Breast epithelium (tissue), 4 donors: ENCODE measurements at regions not wholly inside any gene's neighbourhood (a gene's known extent, or its start where the extent isn't known, plus 50 kb on each side); places are given as distances from the start of the nearest gene placed in this dataset.
A peak's percentile ranks its signal among the peaks of the same experiment; 100 is the strongest.
"Not testable (repeated sequence)": the region's sequence is repeated elsewhere in the genome, so short reads cannot be mapped to it uniquely, and the experiment has no call there.

Source experiments
- DNase-seq, 2 donors: peaks; one replicate each; pipeline ENCODE4 v3.0.0-alpha.2; 2019; ENCODE audit warnings: low spot score in 2 of 2
- H3K27ac ChIP-seq, 2 donors: fragments of 200-600 bp; sonication (generic) in 1 of 2; one replicate each; pipeline ENCODE4 v1.5.1; 2016 to 2019; ENCODE audit warnings: mild to moderate bottlenecking in 1 of 2
- H3K27me3 ChIP-seq, 2 donors: fragments of 200-600 bp; sonication (generic) in 1 of 2; one replicate each; pipeline versions ENCODE4 v1.5.1 to v1.6.0; 2017 to 2019; ENCODE audit warnings: control low read depth in 1 of 2, mild to moderate bottlenecking in 1 of 2
- H3K36me3 ChIP-seq: fragments of 200-600 bp; one replicate; pipeline ENCODE4 v1.5.1; 2019
- H3K4me1 ChIP-seq, 2 donors: fragments of 200-600 bp; sonication (generic); one replicate each; pipeline ENCODE4 v1.5.1; 2016 to 2019; ENCODE audit warnings: control low read depth in 1 of 2
- H3K4me3 ChIP-seq, 3 donors: fragments of 200-600 bp; sonication (generic); 1 replicate in 2 of 3; 2 replicates in 1 of 3; pipeline ENCODE4 v1.5.1; 2016 to 2019; ENCODE audit warnings: mild to moderate bottlenecking in 3 of 3, moderate library complexity in 2 of 3
- H3K9me3 ChIP-seq, 2 donors: fragments of 200-600 bp; sonication (generic) in 1 of 2; one replicate each; pipeline ENCODE4 v1.5.1; 2016 to 2019; ENCODE audit warnings: control low read depth in 1 of 2
- POLR2A ChIP-seq: fragments of 450-650 bp; IDR thresholded peaks from one replicate; pipeline ENCODE4 v1.6.1; 2016; ENCODE audit warnings: antibody characterized with exemption, mild to moderate bottlenecking, moderate library complexity
- POLR2AphosphoS5 ChIP-seq, 3 donors: sonication (generic); formaldehyde crosslinking; IDR thresholded peaks; one replicate each; pipeline ENCODE4 v1.6.1; 2017; ENCODE audit warnings: antibody characterized with exemption in 3 of 3
- intact Hi-C: fragments of 100-400 bp; cut with DNase I; formaldehyde crosslinking; loops from one replicate; pipeline ENCODE4 v1.15.1; 2023; ENCODE audit warnings: low total_unique reads
- TF ChIP-seq, protein P1 (sequence below), 3 donors: fragments of 450-650 bp; IDR thresholded peaks; one replicate each; pipeline ENCODE4 v1.5.1; 2016 to 2017; ENCODE audit warnings: antibody characterized with exemption in 3 of 3, mild to moderate bottlenecking in 3 of 3, moderate library complexity in 3 of 3

DNA sequence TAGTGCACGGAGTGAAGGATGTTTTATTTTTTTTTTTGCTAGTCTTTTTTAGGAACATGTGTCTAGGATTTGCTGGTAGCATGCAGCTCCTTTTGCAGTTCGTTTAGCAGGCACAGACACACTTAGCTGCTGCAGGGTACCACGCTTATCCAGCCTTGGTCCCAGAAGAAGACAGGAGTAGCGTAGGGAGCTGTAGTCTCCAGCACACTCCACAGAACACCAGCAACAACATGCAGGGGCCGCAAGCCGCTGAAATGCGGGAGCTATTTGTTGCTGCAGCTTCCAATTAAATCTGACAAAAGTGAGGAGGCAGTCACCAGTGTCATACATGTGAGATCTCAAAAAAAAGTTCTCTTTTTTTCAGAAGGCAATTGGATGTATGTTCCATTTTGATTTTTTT, 486.2 kb upstream of the KLF6 start:
- no peak overlapping the region for H3K4me3 ChIP-seq
- H3K27ac ChIP-seq = no peak overlapping the region
- no peaks in the 10 kb centered on the region for H3K36me3 ChIP-seq
- intact Hi-C loops = no loop called here
- TF ChIP-seq POLR2AphosphoS5 (IDR thresholded peaks at IDR 0.05) = no peak
- no peak for DNase-seq
- H3K27me3 ChIP-seq = no peaks in the 10 kb centered on the region
- H3K9me3 ChIP-seq = no peaks in the 10 kb centered on the region
- peaks cover 0 to 5% of the 10 kb centered on the region in 2 donors for H3K4me1 ChIP-seq

DNA sequence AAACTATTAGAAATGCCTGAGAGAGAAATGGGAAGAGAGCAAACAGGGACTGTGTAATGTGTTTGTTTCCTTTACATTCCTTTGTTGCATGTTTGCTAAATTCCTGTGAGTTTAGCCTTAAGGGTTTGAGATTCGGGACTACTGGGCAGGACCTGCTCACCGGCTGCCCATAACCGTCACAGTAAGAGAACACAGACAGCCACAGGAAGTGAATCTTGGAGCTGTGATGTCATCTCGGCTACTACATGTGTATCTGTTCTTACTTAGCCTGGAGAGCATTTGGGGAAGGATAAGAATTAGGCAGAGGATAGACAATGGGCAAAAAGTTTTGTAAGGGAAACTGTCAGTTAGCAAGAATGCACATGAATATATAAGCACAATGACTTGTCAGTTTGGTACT, 485.1 kb upstream of the KLF6 start:
- Histone ChIP-seq H3K36me3 (no peaks in the 10 kb centered on the region), H3K9me3 (no peaks in the 10 kb centered on the region), H3K4me1 (peaks cover 0 to 5% of the 10 kb centered on the region in 2 donors), H3K27ac (peak overlapping the region in 1 of 2 donors; percentile 16), H3K27me3 (no peaks in the 10 kb centered on the region), H3K4me3 (peak overlapping the region in 1 of 3 donors; percentile 12)
- TF ChIP-seq, protein P1, sequence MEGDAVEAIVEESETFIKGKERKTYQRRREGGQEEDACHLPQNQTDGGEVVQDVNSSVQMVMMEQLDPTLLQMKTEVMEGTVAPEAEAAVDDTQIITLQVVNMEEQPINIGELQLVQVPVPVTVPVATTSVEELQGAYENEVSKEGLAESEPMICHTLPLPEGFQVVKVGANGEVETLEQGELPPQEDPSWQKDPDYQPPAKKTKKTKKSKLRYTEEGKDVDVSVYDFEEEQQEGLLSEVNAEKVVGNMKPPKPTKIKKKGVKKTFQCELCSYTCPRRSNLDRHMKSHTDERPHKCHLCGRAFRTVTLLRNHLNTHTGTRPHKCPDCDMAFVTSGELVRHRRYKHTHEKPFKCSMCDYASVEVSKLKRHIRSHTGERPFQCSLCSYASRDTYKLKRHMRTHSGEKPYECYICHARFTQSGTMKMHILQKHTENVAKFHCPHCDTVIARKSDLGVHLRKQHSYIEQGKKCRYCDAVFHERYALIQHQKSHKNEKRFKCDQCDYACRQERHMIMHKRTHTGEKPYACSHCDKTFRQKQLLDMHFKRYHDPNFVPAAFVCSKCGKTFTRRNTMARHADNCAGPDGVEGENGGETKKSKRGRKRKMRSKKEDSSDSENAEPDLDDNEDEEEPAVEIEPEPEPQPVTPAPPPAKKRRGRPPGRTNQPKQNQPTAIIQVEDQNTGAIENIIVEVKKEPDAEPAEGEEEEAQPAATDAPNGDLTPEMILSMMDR (IDR thresholded peaks at IDR 0.05) = no peak
- peak in 2 of 3 donors; percentile 19 to 26 for TF ChIP-seq POLR2AphosphoS5 (IDR thresholded peaks at IDR 0.05)
- DNase-seq = peak in 1 of 2 donors; percentile 41
- intact Hi-C loops = no loop called here

DNA sequence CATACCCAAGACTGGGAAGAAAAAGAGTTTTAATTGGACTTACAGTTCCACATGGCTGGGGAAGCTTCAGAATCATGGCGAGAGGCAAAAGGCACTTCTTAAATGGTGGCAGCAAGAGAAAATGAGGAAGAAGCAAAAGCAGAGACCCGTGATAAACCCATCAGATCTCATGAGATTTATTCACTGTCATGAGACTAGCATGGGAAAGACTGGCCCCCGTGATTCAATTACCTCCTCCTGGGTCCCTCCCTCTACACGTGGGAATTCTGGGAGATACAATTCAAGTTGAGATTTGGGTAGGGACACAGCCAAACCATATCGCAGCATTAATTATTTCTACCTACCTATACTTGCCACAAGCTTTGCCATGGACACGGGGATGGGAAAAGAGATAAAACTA, 483.5 kb upstream of the KLF6 start:
- H3K4me1 ChIP-seq, intact Hi-C loops, H3K4me3 ChIP-seq: not testable (repeated sequence)

DNA sequence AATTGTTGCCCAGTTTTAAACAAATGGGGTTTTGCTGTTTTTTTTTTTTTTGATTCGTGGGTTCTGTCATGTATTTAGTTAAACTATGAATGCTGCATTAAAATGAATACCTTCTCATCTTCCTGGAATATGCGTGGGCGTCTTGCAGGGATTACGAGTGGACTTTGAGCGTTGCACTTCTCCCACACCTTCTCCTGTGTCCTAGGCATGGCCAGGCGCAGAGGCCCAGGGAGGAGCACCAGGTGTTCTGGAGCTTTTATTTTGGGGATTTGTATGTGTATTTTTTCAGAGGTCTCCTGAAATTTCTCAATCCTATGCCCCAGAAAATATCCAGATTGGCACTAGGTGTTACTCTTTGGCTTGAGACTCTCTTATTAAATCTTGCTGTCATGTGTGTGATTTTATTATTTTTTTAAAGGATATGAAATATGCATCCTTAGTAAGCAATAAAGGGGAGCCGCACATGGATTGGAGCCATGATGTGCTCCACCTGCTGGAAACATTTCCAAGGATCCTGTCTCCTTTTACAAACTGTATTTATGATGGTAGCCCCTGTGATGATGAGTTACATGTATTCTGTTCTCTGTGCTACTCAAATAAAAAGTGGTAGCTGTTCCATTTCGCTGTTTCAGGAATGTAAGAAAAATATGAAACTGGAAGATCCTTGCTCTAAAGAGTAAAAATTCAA, 482.2 kb upstream of the KLF6 start:
- H3K27ac ChIP-seq = no peak overlapping the region
- H3K4me1 ChIP-seq = peaks cover 5% of the 10 kb centered on the region in 2 donors
- DNase-seq = no peak
- no peak overlapping the region for H3K4me3 ChIP-seq
- TF ChIP-seq POLR2AphosphoS5 (IDR thresholded peaks at IDR 0.05) (no peak), POLR2A (no peak)
- TF ChIP-seq, protein P1 (IDR thresholded peaks at IDR 0.05) = no peak
- no peaks in the 10 kb centered on the region for H3K9me3 ChIP-seq
- H3K27me3 ChIP-seq = no peaks in the 10 kb centered on the region
- intact Hi-C loops = no loop called here
- no peaks in the 10 kb centered on the region for H3K36me3 ChIP-seq

More for the DNA sequence above, 483.5 kb upstream of the KLF6 start:
- not testable (repeated sequence) for H3K9me3 ChIP-seq, H3K27me3 ChIP-seq, H3K27ac ChIP-seq, DNase-seq, H3K36me3 ChIP-seq

DNA sequence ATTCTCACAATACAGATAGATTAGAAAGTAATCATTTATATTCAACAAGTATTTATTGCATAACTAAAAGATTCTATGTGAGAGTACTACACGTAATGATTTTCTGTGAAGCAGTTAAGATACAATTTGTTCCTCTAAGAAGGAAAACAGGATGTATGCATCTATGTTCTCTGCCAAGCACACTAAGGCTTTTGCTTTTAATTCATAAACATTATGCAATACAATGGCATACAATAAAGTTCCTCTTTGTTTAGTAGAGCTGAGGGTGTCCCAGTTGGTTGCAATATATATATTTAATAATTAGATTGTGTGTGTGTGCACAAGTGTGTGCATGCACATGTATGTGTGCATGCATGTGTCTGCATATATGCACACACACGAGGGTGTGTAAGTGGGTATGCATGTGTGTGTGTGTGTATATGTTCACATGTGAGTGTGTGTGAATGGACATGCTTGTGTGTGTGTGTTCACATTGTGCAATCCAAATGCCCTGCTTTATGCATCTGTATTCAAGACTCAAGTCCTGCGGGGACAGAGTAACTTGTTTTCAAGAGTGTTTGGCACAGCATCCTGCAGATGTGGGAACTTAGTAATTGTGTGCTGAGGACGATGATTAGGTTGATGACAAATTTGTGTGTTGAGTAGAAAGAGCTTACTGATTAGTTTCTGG, 481.5 kb upstream of the KLF6 start:
- no peak overlapping the region for H3K27ac ChIP-seq
- intact Hi-C loops = no loop called here

DNA sequence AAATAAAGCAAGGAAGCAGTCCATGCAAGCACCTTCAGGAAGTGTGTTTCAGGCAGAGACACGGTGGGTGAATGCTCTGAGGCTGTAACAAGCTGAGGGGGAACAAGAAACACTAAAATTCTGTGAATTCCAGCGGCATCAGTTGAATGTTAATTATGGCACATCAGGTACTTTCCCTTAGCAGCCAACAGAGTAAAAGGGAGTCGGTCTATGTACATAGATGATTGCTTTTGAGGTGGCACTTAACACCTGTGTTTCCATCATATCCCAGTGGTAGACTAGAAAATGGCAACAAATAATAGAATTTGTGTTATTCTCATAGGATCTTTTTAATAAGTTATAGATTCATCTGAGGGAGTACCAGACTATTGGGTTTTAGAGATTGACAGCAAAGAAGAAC, 481.0 kb upstream of the KLF6 start:
- no peaks in the 10 kb centered on the region for H3K27me3 ChIP-seq
- no peak for DNase-seq
- intact Hi-C loops = no loop called here
- TF ChIP-seq, protein P1 (IDR thresholded peaks at IDR 0.05) = peak in 1 of 3 donors; percentile 10
- no peak for TF ChIP-seq POLR2AphosphoS5 (IDR thresholded peaks at IDR 0.05)
- H3K27ac ChIP-seq = no peak overlapping the region
- no peaks in the 10 kb centered on the region for H3K9me3 ChIP-seq
- no peak overlapping the region for H3K4me3 ChIP-seq
- H3K36me3 ChIP-seq = no peaks in the 10 kb centered on the region
- H3K4me1 ChIP-seq = peaks cover 5% of the 10 kb centered on the region in 2 donors

More for the DNA sequence above, 481.5 kb upstream of the KLF6 start:
- no peak overlapping the region for H3K4me3 ChIP-seq
- H3K4me1 ChIP-seq = peaks cover 5% of the 10 kb centered on the region in 2 donors
- TF ChIP-seq, protein P1 (IDR thresholded peaks at IDR 0.05) = no peak
- TF ChIP-seq POLR2A (no peak), POLR2AphosphoS5 (IDR thresholded peaks at IDR 0.05) (peak in 1 of 3 donors; percentile 18)
- H3K9me3 ChIP-seq = no peaks in the 10 kb centered on the region
- no peaks in the 10 kb centered on the region for H3K36me3 ChIP-seq
- no peak for DNase-seq
- H3K27me3 ChIP-seq = no peaks in the 10 kb centered on the region
